ENCODE measurements at regions not wholly inside any gene's neighbourhood (a gene's known extent, or its start where the extent isn't known, plus 50 kb on each side); places are given as distances from the start of the nearest gene placed in this dataset.
A peak's percentile ranks its signal among the peaks of the same experiment; 100 is the strongest.

GRCh38 chr6:102458990-102459389 is 1065.5 kb downstream of the GRIK2 start:
- no peaks in the 10 kb centered on the region for H3K4me1 ChIP-seq (ENCODE audit: control insufficient read depth, insufficient read depth, low read depth, low read length)
- H2BK12ac ChIP-seq (ENCODE audit: low read length in 2 of 2) = no peak overlapping the region
- no peak overlapping the region for H4K91ac ChIP-seq (ENCODE audit: low read length)
- WGBS = 91% methylated on average over 4 of the region's 4 CpGs
- H3K23ac ChIP-seq (ENCODE audit: low read length in 2 of 2) = no peak overlapping the region
- no peak overlapping the region for H3K4ac ChIP-seq (ENCODE audit: low read depth in 1 of 2, low read length in 2 of 2)
- H3K27ac ChIP-seq (ENCODE audit: low read length, poor library complexity, severe bottlenecking) = no peak overlapping the region
- DNase-seq = no peak
- H3K14ac ChIP-seq (ENCODE audit: low read length in 2 of 2) = no peak overlapping the region
- no peak overlapping the region for H2AFZ ChIP-seq (ENCODE audit: low read depth, low read length)
- no peak overlapping the region for H3K4me3 ChIP-seq (ENCODE audit: insufficient read depth in 1 of 2, low read depth in 1 of 2, low read length in 2 of 2)
- no peak overlapping the region for H3K18ac ChIP-seq (ENCODE audit: low read depth in 1 of 2, low read length in 2 of 2)
- H2BK5ac ChIP-seq (ENCODE audit: low read depth, low read length, poor library complexity, severe bottlenecking) = no peak overlapping the region
- no peaks in the 10 kb centered on the region for H3K9me3 ChIP-seq (ENCODE audit: control insufficient read depth, low read length)
- H2AK5ac ChIP-seq (ENCODE audit: low read length, severe bottlenecking) = no peak overlapping the region
- no peak overlapping the region for H3K9ac ChIP-seq (ENCODE audit: low read length)
- H2BK15ac ChIP-seq (ENCODE audit: low read depth, poor library complexity, severe bottlenecking) = no peak overlapping the region
- H3K36me3 ChIP-seq (ENCODE audit: control insufficient read depth in 1 of 2, insufficient read depth in 2 of 2, low read depth in 1 of 2, low read length in 2 of 2) = no peaks in the 10 kb centered on the region
- no peaks in the 10 kb centered on the region for H3K79me1 ChIP-seq (replicated peaks; ENCODE audit: low read length, poor library complexity, severe bottlenecking)
- H4K8ac ChIP-seq (ENCODE audit: low read length) = no peak overlapping the region
- no peak overlapping the region for H2BK120ac ChIP-seq (ENCODE audit: low read depth, low read length)
- no peaks in the 10 kb centered on the region for H3K27me3 ChIP-seq (ENCODE audit: control insufficient read depth in 1 of 2, insufficient read depth in 1 of 2, low read length in 2 of 2)
- H3K4me2 ChIP-seq (ENCODE audit: low read length, poor library complexity, severe bottlenecking) = no peak overlapping the region

- Histone ChIP-seq H3K4me2 (ENCODE audit: low read length, poor library complexity, severe bottlenecking) (no peak overlapping the region), H3K36me3 (ENCODE audit: control insufficient read depth in 1 of 2, insufficient read depth in 2 of 2, low read depth in 1 of 2, low read length in 2 of 2) (no peaks in the 10 kb centered on the region), H2AFZ (ENCODE audit: low read depth, low read length) (no peak overlapping the region), H2BK15ac (ENCODE audit: low read depth, poor library complexity, severe bottlenecking) (no peak overlapping the region), H3K79me1 (replicated peaks; ENCODE audit: low read length, poor library complexity, severe bottlenecking) (no peaks in the 10 kb centered on the region), H3K14ac (ENCODE audit: low read length in 2 of 2) (no peak overlapping the region), H3K27ac (ENCODE audit: low read length, poor library complexity, severe bottlenecking) (no peak overlapping the region), H2AK5ac (ENCODE audit: low read length, severe bottlenecking) (no peak overlapping the region), H3K9me3 (ENCODE audit: control insufficient read depth, low read length) (peaks cover 9% of the 10 kb centered on the region), H4K91ac (ENCODE audit: low read length) (no peak overlapping the region), H3K4me3 (ENCODE audit: insufficient read depth in 1 of 2, low read depth in 1 of 2, low read length in 2 of 2) (no peak overlapping the region), H3K18ac (ENCODE audit: low read depth in 1 of 2, low read length in 2 of 2) (no peak overlapping the region), H2BK120ac (ENCODE audit: low read depth, low read length) (no peak overlapping the region), H2BK5ac (ENCODE audit: low read depth, low read length, poor library complexity, severe bottlenecking) (no peak overlapping the region), H2BK12ac (ENCODE audit: low read length in 2 of 2) (no peak overlapping the region), H4K8ac (ENCODE audit: low read length) (no peak overlapping the region), H3K23ac (ENCODE audit: low read length in 2 of 2) (no peak overlapping the region), H3K27me3 (ENCODE audit: control insufficient read depth in 1 of 2, insufficient read depth in 1 of 2, low read length in 2 of 2) (no peaks in the 10 kb centered on the region), H3K9ac (ENCODE audit: low read length) (no peak overlapping the region), H3K4me1 (ENCODE audit: control insufficient read depth, insufficient read depth, low read depth, low read length) (no peaks in the 10 kb centered on the region), H3K4ac (ENCODE audit: low read depth in 1 of 2, low read length in 2 of 2) (no peak overlapping the region)
- no peak for DNase-seq
- 65% methylated on average over 1 of the region's 1 CpG for WGBS
Measured at GRCh38 chr6:102438171-102438570, 1044.7 kb downstream of the GRIK2 start.

GRCh38 chr6:102417368-102417998 is 1024.0 kb downstream of the GRIK2 start:
- Histone ChIP-seq H4K8ac (ENCODE audit: low read length) (no peak overlapping the region), H3K27me3 (ENCODE audit: control insufficient read depth in 1 of 2, insufficient read depth in 1 of 2, low read length in 2 of 2) (no peaks in the 10 kb centered on the region), H2BK12ac (ENCODE audit: low read length in 2 of 2) (no peak overlapping the region), H2BK120ac (ENCODE audit: low read depth, low read length) (no peak overlapping the region), H3K14ac (ENCODE audit: low read length in 2 of 2) (no peak overlapping the region), H2BK15ac (ENCODE audit: low read depth, poor library complexity, severe bottlenecking) (no peak overlapping the region), H3K9ac (ENCODE audit: low read length) (no peak overlapping the region), H3K79me1 (replicated peaks; ENCODE audit: low read length, poor library complexity, severe bottlenecking) (no peaks in the 10 kb centered on the region), H3K4ac (ENCODE audit: low read depth in 1 of 2, low read length in 2 of 2) (no peak overlapping the region), H3K36me3 (ENCODE audit: control insufficient read depth in 1 of 2, insufficient read depth in 2 of 2, low read depth in 1 of 2, low read length in 2 of 2) (no peaks in the 10 kb centered on the region), H2AFZ (ENCODE audit: low read depth, low read length) (no peak overlapping the region), H3K4me3 (ENCODE audit: insufficient read depth in 1 of 2, low read depth in 1 of 2, low read length in 2 of 2) (no peak overlapping the region), H3K4me2 (ENCODE audit: low read length, poor library complexity, severe bottlenecking) (no peak overlapping the region), H2BK5ac (ENCODE audit: low read depth, low read length, poor library complexity, severe bottlenecking) (no peak overlapping the region), H3K9me3 (ENCODE audit: control insufficient read depth, low read length) (peaks cover 31% of the 10 kb centered on the region), H2AK5ac (ENCODE audit: low read length, severe bottlenecking) (no peak overlapping the region), H3K27ac (ENCODE audit: low read length, poor library complexity, severe bottlenecking) (no peak overlapping the region), H3K18ac (ENCODE audit: low read depth in 1 of 2, low read length in 2 of 2) (no peak overlapping the region), H4K91ac (ENCODE audit: low read length) (no peak overlapping the region), H3K23ac (ENCODE audit: low read length in 2 of 2) (no peak overlapping the region), H3K4me1 (ENCODE audit: control insufficient read depth, insufficient read depth, low read depth, low read length) (no peaks in the 10 kb centered on the region)
- WGBS = 70% methylated on average over 4 of the region's 4 CpGs
- peak; percentile 48 for DNase-seq

GRCh38 chr6:102415891-102416290 is 1022.4 kb downstream of the GRIK2 start:
- Histone ChIP-seq H3K4me3 (ENCODE audit: insufficient read depth in 1 of 2, low read depth in 1 of 2, low read length in 2 of 2) (no peak overlapping the region), H3K36me3 (ENCODE audit: control insufficient read depth in 1 of 2, insufficient read depth in 2 of 2, low read depth in 1 of 2, low read length in 2 of 2) (no peaks in the 10 kb centered on the region), H2BK5ac (ENCODE audit: low read depth, low read length, poor library complexity, severe bottlenecking) (no peak overlapping the region), H3K27me3 (ENCODE audit: control insufficient read depth in 1 of 2, insufficient read depth in 1 of 2, low read length in 2 of 2) (no peaks in the 10 kb centered on the region), H3K14ac (ENCODE audit: low read length in 2 of 2) (no peak overlapping the region), H3K79me1 (replicated peaks; ENCODE audit: low read length, poor library complexity, severe bottlenecking) (no peaks in the 10 kb centered on the region), H3K4me1 (ENCODE audit: control insufficient read depth, insufficient read depth, low read depth, low read length) (no peaks in the 10 kb centered on the region), H3K9ac (ENCODE audit: low read length) (no peak overlapping the region), H2AFZ (ENCODE audit: low read depth, low read length) (no peak overlapping the region), H2BK15ac (ENCODE audit: low read depth, poor library complexity, severe bottlenecking) (no peak overlapping the region), H3K18ac (ENCODE audit: low read depth in 1 of 2, low read length in 2 of 2) (no peak overlapping the region), H3K9me3 (ENCODE audit: control insufficient read depth, low read length) (peaks cover 31% of the 10 kb centered on the region), H2AK5ac (ENCODE audit: low read length, severe bottlenecking) (no peak overlapping the region), H3K23ac (ENCODE audit: low read length in 2 of 2) (no peak overlapping the region), H3K4me2 (ENCODE audit: low read length, poor library complexity, severe bottlenecking) (no peak overlapping the region), H3K27ac (ENCODE audit: low read length, poor library complexity, severe bottlenecking) (no peak overlapping the region), H4K91ac (ENCODE audit: low read length) (no peak overlapping the region), H4K8ac (ENCODE audit: low read length) (no peak overlapping the region), H2BK12ac (ENCODE audit: low read length in 2 of 2) (no peak overlapping the region), H3K4ac (ENCODE audit: low read depth in 1 of 2, low read length in 2 of 2) (no peak overlapping the region), H2BK120ac (ENCODE audit: low read depth, low read length) (no peak overlapping the region)
- DNase-seq = no peak
- WGBS = no CpG with 5 or more reads among the region's 1 CpG

Data from mesenchymal stem cell (in vitro differentiated cells and primary cell).